ENCODE measurements at regions not wholly inside any gene's neighbourhood (a gene's known extent, or its start where the extent isn't known, plus 50 kb on each side); places are given as distances from the start of the nearest gene placed in this dataset.

GRCh38 chr16:86657972-86658371 is 79.6 kb downstream of the FOXL1 start:
- no peak for TF ChIP-seq CTCF (IDR thresholded peaks at IDR 0.05; ENCODE audit: low read depth, low read length)
- DNase-seq (ENCODE audit: low read depth in 1 of 2, low spot score in 1 of 2) = no peak
- Histone ChIP-seq H3K27ac (no peak overlapping the region), H3K4me1 (ENCODE audit: low read depth) (peaks cover 10% of the 10 kb centered on the region), H3K27me3 (no peaks in the 10 kb centered on the region), H3K36me3 (no peaks in the 10 kb centered on the region), H3K4me3 (no peak overlapping the region), H3K9me3 (ENCODE audit: low read depth) (no peaks in the 10 kb centered on the region)

GRCh38 chr16:86660623-86661022 is 82.3 kb downstream of the FOXL1 start:
- Histone ChIP-seq H3K27ac (no peak overlapping the region), H3K27me3 (no peaks in the 10 kb centered on the region)
- TF ChIP-seq CTCF (IDR thresholded peaks at IDR 0.05; ENCODE audit: low read depth, low read length) = no peak

GRCh38 chr16:86661706-86662105 is 83.4 kb downstream of the FOXL1 start:
- Histone ChIP-seq H3K9me3 (ENCODE audit: low read depth) (no peaks in the 10 kb centered on the region), H3K36me3 (no peaks in the 10 kb centered on the region), H3K4me1 (ENCODE audit: low read depth) (peaks cover 10% of the 10 kb centered on the region), H3K27me3 (no peaks in the 10 kb centered on the region), H3K4me3 (no peak overlapping the region), H3K27ac (no peak overlapping the region)
- no peak for TF ChIP-seq CTCF (IDR thresholded peaks at IDR 0.05; ENCODE audit: low read depth, low read length)
- peak in 1 of 2 donors; percentile 37 for DNase-seq (ENCODE audit: low read depth in 1 of 2, low spot score in 1 of 2)

More at GRCh38 chr16:86660623-86661022, 82.3 kb downstream of the FOXL1 start:
- Histone ChIP-seq H3K4me3 (no peak overlapping the region), H3K36me3 (no peaks in the 10 kb centered on the region), H3K4me1 (ENCODE audit: low read depth) (peaks cover 10% of the 10 kb centered on the region), H3K9me3 (ENCODE audit: low read depth) (no peaks in the 10 kb centered on the region)
- no peak for DNase-seq (ENCODE audit: low read depth in 1 of 2, low spot score in 1 of 2)

- H3K27ac ChIP-seq = no peak overlapping the region
- H3K27me3 ChIP-seq = no peaks in the 10 kb centered on the region
- H3K4me3 ChIP-seq = no peak overlapping the region
- no peaks in the 10 kb centered on the region for H3K9me3 ChIP-seq (ENCODE audit: low read depth)
- H3K36me3 ChIP-seq = no peaks in the 10 kb centered on the region
- no peak for DNase-seq (ENCODE audit: low read depth in 1 of 2, low spot score in 1 of 2)
- TF ChIP-seq CTCF (IDR thresholded peaks at IDR 0.05; ENCODE audit: low read depth, low read length) = no peak
- peaks cover 10% of the 10 kb centered on the region for H3K4me1 ChIP-seq (ENCODE audit: low read depth)
Measured at GRCh38 chr16:86662195-86662594, 83.8 kb downstream of the FOXL1 start.

GRCh38 chr16:86662740-86663139 is 84.4 kb downstream of the FOXL1 start:
- no peaks in the 10 kb centered on the region for H3K27me3 ChIP-seq
- H3K4me1 ChIP-seq (ENCODE audit: low read depth) = peaks cover 10% of the 10 kb centered on the region
- H3K36me3 ChIP-seq = no peaks in the 10 kb centered on the region
- H3K4me3 ChIP-seq = no peak overlapping the region
- DNase-seq (ENCODE audit: low read depth in 1 of 2, low spot score in 1 of 2) = no peak
- no peak overlapping the region for H3K27ac ChIP-seq
- H3K9me3 ChIP-seq (ENCODE audit: low read depth) = no peaks in the 10 kb centered on the region
- no peak for TF ChIP-seq CTCF (IDR thresholded peaks at IDR 0.05; ENCODE audit: low read depth, low read length)

Measured in cardiac muscle cell (in vitro differentiated cells and primary cell).